HEK293T (cell line): ENCODE measurements at regions not wholly inside any gene's neighbourhood (a gene's known extent, or its start where the extent isn't known, plus 50 kb on each side); places are given as distances from the start of the nearest gene placed in this dataset.

Experiments used
- FOXA1 ChIP-seq: fragments of 450-650 bp; IDR thresholded peaks from 2 replicates; pipeline ENCODE4 v1.6.1; 2016; ENCODE audit warnings: mild to moderate bottlenecking
- FOXK2 ChIP-seq: fragments of 450-650 bp; IDR thresholded peaks from 2 replicates; pipeline ENCODE4 v1.6.1; 2016; ENCODE audit warnings: mild to moderate bottlenecking
- LEF1 ChIP-seq: fragments of 450-650 bp; IDR thresholded peaks from 2 replicates; pipeline ENCODE4 v1.6.1; 2017; ENCODE audit warnings: mild to moderate bottlenecking, borderline replicate concordance

- TF ChIP-seq FOXA1, result no peak
- no peak for TF ChIP-seq LEF1
- TF ChIP-seq FOXK2, result no peak
These were observed 435.2 kb upstream of the CCDC54 start for GRCh38 chr3:106942051-106942450.
